Activated CD4-positive, CD25-positive, alpha-beta regulatory T cell treated with anti-CD3 and anti-CD28 coated beads, Interleukin-2, amount 50 U/mL, for 72 hours (primary cell): ENCODE measurements at regions not wholly inside any gene's neighbourhood (a gene's known extent, or its start where the extent isn't known, plus 50 kb on each side); places are given as distances from the start of the nearest gene placed in this dataset.

ENCODE experiments used
- DNase-seq: peaks from one replicate; pipeline ENCODE4 v3.0.0; 2021

- no peak for DNase-seq
Observed at GRCh38 chr9:81162361-81162760, 527.0 kb downstream of the TLE1 start.

- DNase-seq = no peak
Observed at GRCh38 chr9:81156381-81156780, 533.0 kb downstream of the TLE1 start.

GRCh38 chr9:81150016-81150625, 539.2 kb downstream of the TLE1 start:
- no peak for DNase-seq

- no peak for DNase-seq
Observed at GRCh38 chr9:81146684-81147337, 542.5 kb downstream of the TLE1 start.

GRCh38 chr9:81146241-81146640, 543.1 kb downstream of the TLE1 start:
- no peak for DNase-seq

- no peak for DNase-seq
Observed at GRCh38 chr9:81145331-81145963, 543.9 kb downstream of the TLE1 start.

- no peak for DNase-seq
Observed at GRCh38 chr9:81141961-81142360, 547.4 kb downstream of the TLE1 start.

- DNase-seq = no peak
Observed at GRCh38 chr9:81137976-81138568, 551.3 kb downstream of the TLE1 start.

- no peak for DNase-seq
Observed at GRCh38 chr9:81132796-81133195, 556.6 kb downstream of the TLE1 start.

GRCh38 chr9:81132318-81132717, 557.0 kb downstream of the TLE1 start:
- DNase-seq = no peak

- no peak for DNase-seq
Observed at GRCh38 chr9:81128701-81129100, 560.6 kb downstream of the TLE1 start.

GRCh38 chr9:81125446-81126092, 563.8 kb downstream of the TLE1 start:
- no peak for DNase-seq

GRCh38 chr9:81123526-81123925, 565.8 kb downstream of the TLE1 start:
- no peak for DNase-seq

- DNase-seq = no peak
Observed at GRCh38 chr9:81122749-81123148, 566.6 kb downstream of the TLE1 start.

- no peak for DNase-seq
Observed at GRCh38 chr9:81119591-81119990, 569.8 kb downstream of the TLE1 start.

GRCh38 chr9:81118416-81118815, 570.9 kb downstream of the TLE1 start:
- DNase-seq = no peak

- DNase-seq = no peak
Observed at GRCh38 chr9:81116340-81117137, 572.8 kb downstream of the TLE1 start.

GRCh38 chr9:81113453-81114124, 575.8 kb downstream of the TLE1 start:
- no peak for DNase-seq

GRCh38 chr9:81112627-81113452, 576.5 kb downstream of the TLE1 start:
- DNase-seq = no peak

GRCh38 chr9:81108821-81109220, 580.5 kb downstream of the TLE1 start:
- DNase-seq = no peak

- no peak for DNase-seq
Observed at GRCh38 chr9:81108391-81108790, 581.0 kb downstream of the TLE1 start.
